GM21529 (cell line): ENCODE measurements at regions not wholly inside any gene's neighbourhood (a gene's known extent, or its start where the extent isn't known, plus 50 kb on each side); places are given as distances from the start of the nearest gene placed in this dataset.
"Not testable (repeated sequence)": the region's sequence is repeated elsewhere in the genome, so short reads cannot be mapped to it uniquely, and the experiment has no call there.

Experiments used
- ATAC-seq: cut with Tn5 transposase; IDR thresholded peaks from one replicate; pipeline ENCODE4 v1.9.1; 2021; ENCODE audit not compliant: unreplicated experiment

- no peak for ATAC-seq
Measured at GRCh38 chr3:8298021-8298954, 203.3 kb upstream of the LMCD1 start.

- ATAC-seq, result peak; percentile 67
Measured at GRCh38 chr3:8301977-8302735, 199.5 kb upstream of the LMCD1 start.

- no peak for ATAC-seq
Measured at GRCh38 chr3:8303466-8303865, 198.2 kb upstream of the LMCD1 start.

- no peak for ATAC-seq
Measured at GRCh38 chr3:8305371-8305770, 196.3 kb upstream of the LMCD1 start.

- no peak for ATAC-seq
Measured at GRCh38 chr3:8307545-8308110, 194.0 kb upstream of the LMCD1 start.

- no peak for ATAC-seq
Measured at GRCh38 chr3:8311321-8311720, 190.3 kb upstream of the LMCD1 start.

- ATAC-seq, result no peak
Measured at GRCh38 chr3:8312685-8313084, 188.9 kb upstream of the LMCD1 start.

- ATAC-seq, result no peak
Measured at GRCh38 chr3:8313560-8314267, 187.9 kb upstream of the LMCD1 start.

GRCh38 chr3:8315526-8315925, 186.1 kb upstream of the LMCD1 start:
- ATAC-seq, result not testable (repeated sequence)

- ATAC-seq, result no peak
Measured at GRCh38 chr3:8317661-8318649, 183.7 kb upstream of the LMCD1 start.

GRCh38 chr3:8319935-8320634, 181.5 kb upstream of the LMCD1 start:
- no peak for ATAC-seq

- no peak for ATAC-seq
Measured at GRCh38 chr3:8320711-8321458, 180.7 kb upstream of the LMCD1 start.

- ATAC-seq, result peak; percentile 82
Measured at GRCh38 chr3:8324747-8325146, 176.9 kb upstream of the LMCD1 start.

- no peak for ATAC-seq
Measured at GRCh38 chr3:8325306-8325705, 176.3 kb upstream of the LMCD1 start.

- not testable (repeated sequence) for ATAC-seq
Measured at GRCh38 chr3:8325833-8326232, 175.8 kb upstream of the LMCD1 start.

GRCh38 chr3:8327739-8328138, 173.9 kb upstream of the LMCD1 start:
- no peak for ATAC-seq

GRCh38 chr3:8328967-8329366, 172.7 kb upstream of the LMCD1 start:
- ATAC-seq, result no peak

GRCh38 chr3:8329598-8329997, 172.0 kb upstream of the LMCD1 start:
- no peak for ATAC-seq

- no peak for ATAC-seq
Measured at GRCh38 chr3:8336456-8336855, 165.2 kb upstream of the LMCD1 start.
